ENCODE measurements at regions not wholly inside any gene's neighbourhood (a gene's known extent, or its start where the extent isn't known, plus 50 kb on each side); places are given as distances from the start of the nearest gene placed in this dataset.

DNA sequence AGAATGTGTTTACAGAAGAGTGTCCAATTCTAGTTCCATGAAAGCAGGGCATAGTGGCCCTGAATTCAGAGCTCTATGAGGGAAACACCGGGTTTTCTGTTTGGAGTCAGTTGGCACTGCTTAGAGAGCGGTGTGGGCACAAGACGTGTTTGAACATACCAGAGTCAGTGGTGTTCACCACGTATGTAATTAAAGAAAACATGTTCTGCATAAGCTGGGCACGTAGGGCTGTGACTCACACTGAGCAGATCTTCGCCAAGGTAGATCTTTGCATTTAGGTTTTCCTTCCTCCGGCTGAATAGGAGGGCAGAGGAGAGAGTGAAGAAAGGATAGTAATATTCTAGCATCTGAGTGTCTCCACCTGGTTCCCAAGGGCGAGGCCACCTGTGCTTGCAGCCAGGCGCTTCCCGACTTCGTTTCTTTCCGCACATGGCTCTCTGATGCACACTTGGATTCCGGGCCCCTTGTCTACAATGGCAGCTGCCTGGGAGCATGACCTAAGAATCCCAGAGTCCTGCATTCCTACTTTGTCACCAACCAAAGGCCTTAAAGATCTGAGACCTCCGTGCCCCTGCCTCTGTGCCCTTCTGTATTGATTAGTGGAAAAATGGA is 136.2 kb downstream of the ERMARD start:
- no peaks in the 10 kb centered on the region for H3K9me2 ChIP-seq (replicated peaks; ENCODE audit: insufficient read depth, low read length)
- H4K20me1 ChIP-seq (ENCODE audit: low read depth, low read length) = no peaks in the 10 kb centered on the region
- no peak overlapping the region for H3K9ac ChIP-seq (ENCODE audit: low read length)
- H3K4me2 ChIP-seq (ENCODE audit: low read depth, low read length, poor library complexity, severe bottlenecking) = no peak overlapping the region
- no peak overlapping the region for H3K4me3 ChIP-seq (ENCODE audit: insufficient read depth, low read length, poor library complexity, severe bottlenecking)
- no peaks in the 10 kb centered on the region for H3F3A ChIP-seq (ENCODE audit: insufficient read depth)
- H3K79me2 ChIP-seq (ENCODE audit: insufficient read depth, low read length) = no peaks in the 10 kb centered on the region
- H3K9me3 ChIP-seq (ENCODE audit: insufficient read depth, low read length) = no peaks in the 10 kb centered on the region
- no peak overlapping the region for H2AFZ ChIP-seq (ENCODE audit: low read depth, low read length, severe bottlenecking)
- H3K36me3 ChIP-seq (ENCODE audit: low read length) = no peaks in the 10 kb centered on the region
- TF ChIP-seq EZH2phosphoT487 (conservative IDR thresholded peaks at IDR 0.05; ENCODE audit: low read length) = no peak
- TF ChIP-seq, protein P1, sequence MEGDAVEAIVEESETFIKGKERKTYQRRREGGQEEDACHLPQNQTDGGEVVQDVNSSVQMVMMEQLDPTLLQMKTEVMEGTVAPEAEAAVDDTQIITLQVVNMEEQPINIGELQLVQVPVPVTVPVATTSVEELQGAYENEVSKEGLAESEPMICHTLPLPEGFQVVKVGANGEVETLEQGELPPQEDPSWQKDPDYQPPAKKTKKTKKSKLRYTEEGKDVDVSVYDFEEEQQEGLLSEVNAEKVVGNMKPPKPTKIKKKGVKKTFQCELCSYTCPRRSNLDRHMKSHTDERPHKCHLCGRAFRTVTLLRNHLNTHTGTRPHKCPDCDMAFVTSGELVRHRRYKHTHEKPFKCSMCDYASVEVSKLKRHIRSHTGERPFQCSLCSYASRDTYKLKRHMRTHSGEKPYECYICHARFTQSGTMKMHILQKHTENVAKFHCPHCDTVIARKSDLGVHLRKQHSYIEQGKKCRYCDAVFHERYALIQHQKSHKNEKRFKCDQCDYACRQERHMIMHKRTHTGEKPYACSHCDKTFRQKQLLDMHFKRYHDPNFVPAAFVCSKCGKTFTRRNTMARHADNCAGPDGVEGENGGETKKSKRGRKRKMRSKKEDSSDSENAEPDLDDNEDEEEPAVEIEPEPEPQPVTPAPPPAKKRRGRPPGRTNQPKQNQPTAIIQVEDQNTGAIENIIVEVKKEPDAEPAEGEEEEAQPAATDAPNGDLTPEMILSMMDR (IDR thresholded peaks at IDR 0.05; ENCODE audit: insufficient read depth, low read length, poor library complexity, severe bottlenecking) = no peak
- no peaks in the 10 kb centered on the region for H3K27me3 ChIP-seq (ENCODE audit: low read length)
- H3K27ac ChIP-seq (ENCODE audit: low read depth, low read length) = no peak overlapping the region

DNA sequence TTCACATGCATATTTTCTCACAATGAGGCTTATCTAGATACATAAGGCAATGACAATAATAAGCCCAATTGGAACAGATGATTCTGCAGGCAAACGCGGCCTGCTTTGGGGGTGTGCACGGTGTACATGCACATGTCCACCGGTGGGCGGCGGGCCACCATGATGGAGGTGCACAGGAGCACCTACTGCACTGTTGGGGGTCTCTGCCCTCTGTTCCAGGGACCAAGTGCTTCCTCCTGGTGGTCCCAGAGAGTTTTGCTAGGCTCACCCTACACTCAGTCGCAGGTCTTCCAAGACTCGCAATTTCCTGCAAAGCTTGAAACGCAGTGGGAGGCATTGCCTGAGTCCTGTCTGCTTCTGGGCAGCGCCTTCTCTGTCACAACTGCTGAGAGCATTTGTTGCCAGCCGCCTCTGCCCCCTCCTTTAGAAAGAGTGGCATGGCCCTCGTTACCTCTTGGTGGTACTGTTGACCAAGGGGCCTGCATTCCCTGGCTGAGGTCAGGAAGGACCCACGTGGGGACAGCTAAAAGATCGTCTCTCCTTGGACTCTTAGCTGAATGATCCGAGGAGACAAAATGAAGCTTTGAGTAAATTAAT is 135.3 kb downstream of the ERMARD start:
- Histone ChIP-seq H3K27ac (ENCODE audit: low read depth, low read length) (no peak overlapping the region), H3K27me3 (ENCODE audit: low read length) (no peaks in the 10 kb centered on the region), H2AFZ (ENCODE audit: low read depth, low read length, severe bottlenecking) (no peak overlapping the region), H3K79me2 (ENCODE audit: insufficient read depth, low read length) (no peaks in the 10 kb centered on the region), H3K9me3 (ENCODE audit: insufficient read depth, low read length) (no peaks in the 10 kb centered on the region), H3K9me2 (replicated peaks; ENCODE audit: insufficient read depth, low read length) (no peaks in the 10 kb centered on the region), H3K4me3 (ENCODE audit: insufficient read depth, low read length, poor library complexity, severe bottlenecking) (no peak overlapping the region), H3F3A (ENCODE audit: insufficient read depth) (no peaks in the 10 kb centered on the region), H4K20me1 (ENCODE audit: low read depth, low read length) (no peaks in the 10 kb centered on the region), H3K4me2 (ENCODE audit: low read depth, low read length, poor library complexity, severe bottlenecking) (no peak overlapping the region), H3K36me3 (ENCODE audit: low read length) (no peaks in the 10 kb centered on the region), H3K9ac (ENCODE audit: low read length) (no peak overlapping the region)
- TF ChIP-seq, protein P1 (IDR thresholded peaks at IDR 0.05; ENCODE audit: insufficient read depth, low read length, poor library complexity, severe bottlenecking) = no peak
- TF ChIP-seq EZH2phosphoT487 (conservative IDR thresholded peaks at IDR 0.05; ENCODE audit: low read length) = no peak

DNA sequence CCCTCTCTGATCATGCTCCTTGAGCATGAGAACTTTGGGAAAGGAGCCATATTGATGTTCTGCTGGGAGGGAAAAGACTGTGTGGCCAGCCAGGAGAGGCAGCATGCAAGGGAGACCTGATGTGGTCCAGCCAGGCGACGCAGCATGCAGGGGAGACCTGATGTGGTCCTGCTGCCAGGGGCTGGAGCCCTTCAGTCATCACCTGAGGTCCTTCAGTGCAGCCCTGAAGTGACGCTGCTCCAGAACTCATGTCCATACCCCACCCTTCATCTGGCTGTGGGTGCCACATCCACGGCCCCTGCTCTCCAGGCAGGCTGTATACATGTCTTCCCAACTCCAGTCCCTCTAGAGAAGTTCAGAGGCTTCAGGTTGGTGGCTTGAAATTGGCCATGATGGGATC is 134.4 kb downstream of the ERMARD start:
- no peak overlapping the region for H3K4me2 ChIP-seq (ENCODE audit: low read depth, low read length, poor library complexity, severe bottlenecking)
- H3K4me3 ChIP-seq (ENCODE audit: insufficient read depth, low read length, poor library complexity, severe bottlenecking) = no peak overlapping the region
- H3K36me3 ChIP-seq (ENCODE audit: low read length) = no peaks in the 10 kb centered on the region
- H3K27ac ChIP-seq (ENCODE audit: low read depth, low read length) = no peak overlapping the region
- no peaks in the 10 kb centered on the region for H3K9me2 ChIP-seq (replicated peaks; ENCODE audit: insufficient read depth, low read length)
- no peaks in the 10 kb centered on the region for H3F3A ChIP-seq (ENCODE audit: insufficient read depth)
- no peak overlapping the region for H2AFZ ChIP-seq (ENCODE audit: low read depth, low read length, severe bottlenecking)
- H3K27me3 ChIP-seq (ENCODE audit: low read length) = no peaks in the 10 kb centered on the region
- H3K9ac ChIP-seq (ENCODE audit: low read length) = no peak overlapping the region
- no peaks in the 10 kb centered on the region for H3K79me2 ChIP-seq (ENCODE audit: insufficient read depth, low read length)
- H4K20me1 ChIP-seq (ENCODE audit: low read depth, low read length) = no peaks in the 10 kb centered on the region
- TF ChIP-seq EZH2phosphoT487 (conservative IDR thresholded peaks at IDR 0.05; ENCODE audit: low read length) = no peak
- TF ChIP-seq, protein P1 (IDR thresholded peaks at IDR 0.05; ENCODE audit: insufficient read depth, low read length, poor library complexity, severe bottlenecking) = no peak
- H3K9me3 ChIP-seq (ENCODE audit: insufficient read depth, low read length) = no peaks in the 10 kb centered on the region

Measured in SU-DHL-6 (cell line).